ENCODE measurements at regions not wholly inside any gene's neighbourhood (a gene's known extent, or its start where the extent isn't known, plus 50 kb on each side); places are given as distances from the start of the nearest gene placed in this dataset.

DNA sequence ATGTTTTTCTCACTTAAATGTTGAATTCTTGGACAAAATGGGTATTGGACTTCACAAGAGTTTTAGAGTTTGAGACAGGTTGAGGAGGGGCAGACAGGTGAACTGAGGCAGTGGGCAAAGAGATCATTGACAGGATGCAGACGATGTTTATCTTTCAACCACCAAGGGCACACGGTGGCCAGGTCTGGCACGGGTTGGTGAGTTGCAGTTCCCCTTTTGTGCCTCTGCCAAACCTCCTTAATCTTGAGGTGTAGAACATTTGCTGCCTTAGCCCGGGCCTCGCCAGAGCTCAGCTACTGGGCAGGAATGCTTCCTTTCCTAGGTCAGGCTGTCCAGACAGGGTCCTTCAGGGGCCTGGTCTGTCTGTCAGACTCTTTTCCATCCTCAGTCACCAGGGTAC, 567.4 kb upstream of the SOX9 start:
- TF ChIP-seq, protein P1, sequence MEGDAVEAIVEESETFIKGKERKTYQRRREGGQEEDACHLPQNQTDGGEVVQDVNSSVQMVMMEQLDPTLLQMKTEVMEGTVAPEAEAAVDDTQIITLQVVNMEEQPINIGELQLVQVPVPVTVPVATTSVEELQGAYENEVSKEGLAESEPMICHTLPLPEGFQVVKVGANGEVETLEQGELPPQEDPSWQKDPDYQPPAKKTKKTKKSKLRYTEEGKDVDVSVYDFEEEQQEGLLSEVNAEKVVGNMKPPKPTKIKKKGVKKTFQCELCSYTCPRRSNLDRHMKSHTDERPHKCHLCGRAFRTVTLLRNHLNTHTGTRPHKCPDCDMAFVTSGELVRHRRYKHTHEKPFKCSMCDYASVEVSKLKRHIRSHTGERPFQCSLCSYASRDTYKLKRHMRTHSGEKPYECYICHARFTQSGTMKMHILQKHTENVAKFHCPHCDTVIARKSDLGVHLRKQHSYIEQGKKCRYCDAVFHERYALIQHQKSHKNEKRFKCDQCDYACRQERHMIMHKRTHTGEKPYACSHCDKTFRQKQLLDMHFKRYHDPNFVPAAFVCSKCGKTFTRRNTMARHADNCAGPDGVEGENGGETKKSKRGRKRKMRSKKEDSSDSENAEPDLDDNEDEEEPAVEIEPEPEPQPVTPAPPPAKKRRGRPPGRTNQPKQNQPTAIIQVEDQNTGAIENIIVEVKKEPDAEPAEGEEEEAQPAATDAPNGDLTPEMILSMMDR (IDR thresholded peaks at IDR 0.05), result no peak
- no peak for TF ChIP-seq POLR2A (IDR thresholded peaks at IDR 0.05)

All from Peyer's patch (tissue), 4 donors.